ENCODE measurements at regions not wholly inside any gene's neighbourhood (a gene's known extent, or its start where the extent isn't known, plus 50 kb on each side); places are given as distances from the start of the nearest gene placed in this dataset.

DNA sequence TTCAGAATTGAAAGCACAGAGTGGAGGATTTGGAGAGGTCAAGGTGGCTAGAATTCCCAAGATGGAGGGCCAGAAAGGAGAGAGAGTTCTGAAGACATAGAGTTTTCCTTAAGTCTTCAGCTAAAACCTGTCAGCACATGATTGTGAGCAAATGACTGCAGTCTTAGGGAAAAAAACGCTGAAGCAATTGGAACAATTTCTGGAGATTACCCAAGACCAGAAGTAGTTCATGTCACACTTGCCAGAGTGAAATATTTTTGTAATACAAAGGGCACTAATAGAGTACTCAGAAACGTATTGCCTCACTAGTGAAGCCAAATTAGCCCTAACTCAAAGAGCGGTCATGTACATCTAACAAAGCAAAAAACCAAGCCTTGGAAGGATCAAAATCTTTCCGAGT is 541.3 kb upstream of the MARCKS start:
- DNase-seq (ENCODE audit: low read depth in 1 of 2, low spot score in 1 of 2): no peak
- in situ Hi-C loops (cut with HindIII; ENCODE audit: low pct_unique_long_range_greater_than_20kb, low sequenced_read_pairs): no loop called here
- no peak for TF ChIP-seq JUND (IDR thresholded peaks at IDR 0.05; ENCODE audit: low read depth)

DNA sequence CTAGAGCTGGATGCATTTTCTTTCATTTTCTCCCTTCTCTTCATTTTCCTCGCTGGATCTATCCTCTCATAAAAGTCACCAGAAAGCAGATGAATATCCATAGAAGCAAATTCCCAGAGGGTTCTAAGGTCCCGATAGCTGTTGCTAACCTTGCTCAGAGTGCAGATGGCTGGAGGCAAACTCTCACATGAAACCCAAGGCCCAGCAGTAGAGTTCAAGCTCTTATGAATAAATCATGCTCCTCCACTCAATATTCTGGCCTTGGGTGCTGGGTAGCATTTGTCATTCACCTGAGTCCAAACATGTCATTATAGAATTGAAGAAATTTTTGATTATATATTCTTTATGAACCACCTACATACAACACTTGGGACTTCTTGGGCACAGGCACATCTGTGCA is 539.7 kb upstream of the MARCKS start:
- TF ChIP-seq JUND (IDR thresholded peaks at IDR 0.05; ENCODE audit: low read depth): no peak
- no peak for DNase-seq (ENCODE audit: low read depth in 1 of 2, low spot score in 1 of 2)
- in situ Hi-C loops (cut with HindIII; ENCODE audit: low pct_unique_long_range_greater_than_20kb, low sequenced_read_pairs): no loop called here

DNA sequence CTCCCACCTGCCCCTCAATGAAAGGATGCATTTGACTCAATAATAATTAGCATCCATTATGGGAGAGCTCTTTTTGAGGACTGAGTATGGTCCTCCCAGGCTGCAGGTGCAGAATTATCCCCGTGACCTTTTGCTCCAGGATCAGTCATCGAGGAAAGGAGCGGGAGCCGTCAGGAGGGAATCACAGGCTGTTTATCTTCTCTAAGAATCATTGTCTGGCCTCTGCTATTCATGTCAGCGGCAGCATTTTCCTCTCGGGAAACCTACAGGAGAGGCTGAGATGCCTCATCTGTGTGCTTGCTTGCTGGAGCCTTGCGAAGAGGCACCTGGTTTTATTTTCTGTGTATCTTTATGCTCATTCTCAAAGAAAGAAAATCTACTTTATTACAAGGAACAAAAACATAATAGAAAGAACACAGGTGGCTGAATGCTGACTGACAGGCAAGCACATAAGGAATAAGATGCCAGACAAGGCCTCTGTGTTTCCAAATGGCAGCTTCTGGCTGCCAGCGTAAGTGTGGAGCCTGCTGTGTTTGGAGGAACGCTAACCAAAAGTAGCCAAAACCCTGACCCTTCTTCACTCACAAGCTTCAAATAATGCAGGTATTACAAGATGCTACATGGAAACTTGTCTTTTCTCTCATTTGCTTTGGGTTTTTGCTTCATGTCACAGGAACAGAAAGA is 539.1 kb upstream of the MARCKS start:
- TF ChIP-seq JUND (IDR thresholded peaks at IDR 0.05; ENCODE audit: low read depth): no peak
- in situ Hi-C loops (cut with HindIII; ENCODE audit: low pct_unique_long_range_greater_than_20kb, low sequenced_read_pairs): no loop called here
- DNase-seq (ENCODE audit: low read depth in 1 of 2, low spot score in 1 of 2): no peak

DNA sequence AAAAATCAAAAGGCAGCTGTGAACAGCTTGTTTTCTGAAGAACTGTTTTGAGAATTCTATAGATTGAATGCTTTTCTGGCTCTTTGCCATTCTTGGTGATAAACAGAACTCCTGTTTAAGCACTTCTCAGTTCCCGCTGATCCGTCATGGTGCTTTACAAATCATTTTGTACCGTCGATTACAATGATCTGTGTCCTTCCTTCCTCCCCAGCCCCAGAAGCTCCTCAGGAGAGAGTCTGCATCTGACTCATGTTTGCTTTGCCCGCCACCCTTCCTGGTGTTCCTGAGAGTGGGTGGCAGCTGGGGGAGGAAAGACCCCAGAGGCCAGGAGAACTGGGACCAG is 538.6 kb upstream of the MARCKS start:
- in situ Hi-C loops (cut with HindIII; ENCODE audit: low pct_unique_long_range_greater_than_20kb, low sequenced_read_pairs): no loop called here
- no peak for DNase-seq (ENCODE audit: low read depth in 1 of 2, low spot score in 1 of 2)
- no peak for TF ChIP-seq JUND (IDR thresholded peaks at IDR 0.05; ENCODE audit: low read depth)

DNA sequence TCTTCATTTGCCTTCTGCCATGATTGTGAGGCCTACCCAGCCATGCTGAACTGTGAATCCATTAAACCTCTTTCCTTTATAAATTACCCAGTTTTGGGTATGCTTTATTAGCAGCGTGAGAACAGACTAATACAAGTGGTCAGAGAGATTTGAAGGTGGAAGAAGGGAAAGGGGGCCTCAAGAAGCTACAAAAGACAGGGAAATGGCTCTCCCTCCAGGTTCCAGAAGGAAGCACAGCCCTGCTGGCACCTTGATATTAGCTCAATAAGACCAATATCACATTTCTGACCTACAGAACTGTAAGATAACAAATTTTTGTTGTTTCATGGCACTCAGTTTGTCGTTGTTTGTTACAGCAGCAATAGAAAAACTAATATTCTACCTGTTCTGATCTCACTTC is 536.5 kb upstream of the MARCKS start:
- no peak for TF ChIP-seq JUND (IDR thresholded peaks at IDR 0.05; ENCODE audit: low read depth)
- in situ Hi-C loops (cut with HindIII; ENCODE audit: low pct_unique_long_range_greater_than_20kb, low sequenced_read_pairs): no loop called here
- no peak for DNase-seq (ENCODE audit: low read depth in 1 of 2, low spot score in 1 of 2)

DNA sequence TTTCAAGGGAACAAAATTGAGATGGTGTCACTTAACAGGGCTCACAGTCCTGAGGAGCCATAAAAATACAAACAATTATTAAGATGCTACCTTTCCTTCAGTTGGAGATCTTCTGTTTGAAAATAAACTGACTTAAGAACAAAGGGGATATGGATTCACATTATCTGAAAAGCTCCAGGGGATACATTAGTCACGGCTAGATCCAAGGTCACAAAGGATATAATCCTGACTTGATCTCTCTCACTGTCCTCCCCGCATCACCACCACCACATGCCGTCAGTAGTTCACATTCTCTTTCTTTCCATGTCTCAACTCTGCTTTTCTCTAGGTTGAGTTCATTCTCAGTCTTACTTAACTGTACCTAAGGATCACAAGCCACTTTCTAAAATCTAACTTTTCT is 530.4 kb upstream of the MARCKS start:
- no peak for TF ChIP-seq JUND (IDR thresholded peaks at IDR 0.05; ENCODE audit: low read depth)
- no peak for DNase-seq (ENCODE audit: low read depth in 1 of 2, low spot score in 1 of 2)
- in situ Hi-C loops (cut with HindIII; ENCODE audit: low pct_unique_long_range_greater_than_20kb, low sequenced_read_pairs): no loop called here

DNA sequence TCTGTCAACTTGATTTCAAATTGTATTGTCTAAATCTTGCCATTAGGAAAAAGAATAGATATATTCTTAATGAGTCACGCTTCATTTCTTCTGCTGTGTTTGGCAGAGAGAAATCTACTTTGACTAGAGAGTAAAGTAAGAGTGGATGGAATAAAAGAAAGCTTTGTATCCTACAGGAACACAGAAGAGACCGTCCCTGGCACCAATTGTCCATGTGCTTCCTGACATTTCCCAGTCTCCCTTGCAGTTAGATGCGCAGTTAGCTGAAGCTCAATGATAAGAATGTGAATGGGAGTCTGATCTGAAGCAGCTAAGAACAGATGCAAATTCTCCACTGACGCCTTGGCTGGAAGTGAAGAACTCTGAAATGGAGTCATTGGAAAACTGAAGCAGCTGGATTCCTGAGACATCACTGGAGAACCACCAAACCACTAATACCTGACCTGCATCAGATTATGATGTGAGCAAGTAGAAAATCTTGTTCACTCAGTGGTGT is 528.2 kb upstream of the MARCKS start:
- TF ChIP-seq JUND (IDR thresholded peaks at IDR 0.05; ENCODE audit: low read depth): no peak
- in situ Hi-C loops (cut with HindIII; ENCODE audit: low pct_unique_long_range_greater_than_20kb, low sequenced_read_pairs): no loop called here
- peak in 1 of 2 experiments; percentile 22 for DNase-seq (ENCODE audit: low read depth in 1 of 2, low spot score in 1 of 2)

DNA sequence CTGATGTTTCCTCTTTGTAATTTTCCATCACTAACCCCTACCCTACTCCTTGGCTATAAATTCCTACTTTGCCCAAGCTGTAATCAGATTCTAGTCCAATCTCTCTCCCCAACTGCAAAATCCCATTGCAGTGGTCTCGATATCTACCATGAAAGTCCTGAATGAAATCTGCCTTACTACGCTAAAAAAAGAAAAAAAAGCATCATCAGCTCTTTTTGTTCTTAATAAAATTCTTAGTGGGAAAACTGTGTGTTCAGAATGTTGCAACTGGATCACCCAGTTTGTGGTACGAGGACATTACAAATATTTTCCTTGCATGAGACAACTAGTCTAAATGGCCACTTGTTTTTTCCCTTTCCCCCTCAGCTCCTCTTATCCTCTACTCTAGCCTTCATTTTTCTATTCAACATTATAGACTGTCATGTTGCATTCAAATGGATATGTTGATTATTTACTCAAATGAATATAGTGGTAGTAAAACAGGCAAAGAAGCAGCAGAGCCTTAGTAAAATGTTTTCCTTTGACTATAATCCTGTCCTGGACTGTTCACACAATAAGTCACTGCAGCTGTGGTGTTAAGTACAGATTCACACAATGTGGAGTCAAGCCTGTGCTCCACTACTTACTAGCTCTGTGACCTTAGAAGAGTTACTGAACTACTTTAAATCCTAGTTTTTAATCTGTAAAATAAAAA is 527.1 kb upstream of the MARCKS start:
- no peak for TF ChIP-seq JUND (IDR thresholded peaks at IDR 0.05; ENCODE audit: low read depth)
- in situ Hi-C loops (cut with HindIII; ENCODE audit: low pct_unique_long_range_greater_than_20kb, low sequenced_read_pairs): no loop called here

DNA sequence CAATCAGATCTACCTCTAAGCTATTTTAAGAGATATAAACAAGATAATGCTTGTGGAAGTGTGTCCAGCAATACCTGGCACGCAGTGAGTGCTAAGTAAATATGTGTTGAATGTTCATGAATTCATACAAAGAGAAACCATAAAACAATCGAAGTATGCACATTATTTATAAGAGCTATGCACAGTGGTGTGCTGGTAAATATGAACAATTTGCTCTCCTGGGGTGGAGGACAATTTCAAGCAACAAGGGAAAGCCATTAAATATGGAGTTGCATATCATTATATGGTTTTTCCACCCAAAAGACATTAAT is 526.6 kb upstream of the MARCKS start:
- in situ Hi-C loops (cut with HindIII; ENCODE audit: low pct_unique_long_range_greater_than_20kb, low sequenced_read_pairs): no loop called here
- TF ChIP-seq JUND (IDR thresholded peaks at IDR 0.05; ENCODE audit: low read depth): peak; percentile 95
- DNase-seq (ENCODE audit: low read depth in 1 of 2, low spot score in 1 of 2): peak in 1 of 2 experiments; percentile 3

More for the DNA sequence above, 527.1 kb upstream of the MARCKS start:
- DNase-seq (ENCODE audit: low read depth in 1 of 2, low spot score in 1 of 2): peak in 1 of 2 experiments; percentile 90

DNA sequence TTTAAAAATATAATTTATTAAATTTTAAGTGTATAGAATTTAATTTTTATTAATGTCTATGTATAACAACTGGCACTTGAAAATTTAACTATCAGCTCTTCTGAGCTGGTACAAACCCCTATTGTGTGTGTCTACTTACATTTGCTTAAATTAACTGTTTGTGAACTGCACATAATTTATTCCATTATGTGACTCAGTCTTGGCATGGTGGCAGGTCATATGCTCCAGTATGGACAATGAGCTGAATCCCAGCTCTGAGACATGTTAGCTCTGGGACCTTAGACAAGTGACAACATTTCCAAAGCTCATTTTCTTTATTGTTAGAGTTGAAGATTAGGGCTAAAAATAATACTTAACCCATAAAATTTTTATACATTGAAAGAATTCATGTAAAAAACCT is 526.1 kb upstream of the MARCKS start:
- no peak for TF ChIP-seq JUND (IDR thresholded peaks at IDR 0.05; ENCODE audit: low read depth)
- no peak for DNase-seq (ENCODE audit: low read depth in 1 of 2, low spot score in 1 of 2)
- in situ Hi-C loops (cut with HindIII; ENCODE audit: low pct_unique_long_range_greater_than_20kb, low sequenced_read_pairs): no loop called here

DNA sequence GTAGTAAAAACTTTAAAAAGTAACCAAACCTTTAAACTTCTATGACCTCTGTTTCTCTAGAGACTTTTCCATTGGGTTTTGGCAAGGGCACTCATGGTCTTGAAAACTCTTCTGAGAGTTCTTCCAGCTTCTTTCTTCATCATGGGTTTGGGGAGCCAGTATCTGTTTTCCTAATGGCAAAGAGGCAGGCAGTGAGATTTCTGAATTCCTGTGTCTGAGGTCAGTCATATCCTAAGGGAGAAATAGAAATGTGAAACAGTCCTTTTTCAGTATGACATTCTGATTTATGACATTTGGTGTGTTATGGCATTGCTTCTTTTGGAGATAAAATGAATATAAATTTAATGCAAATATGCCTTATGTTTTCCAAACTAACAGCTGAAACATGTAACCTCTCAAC is 518.5 kb upstream of the MARCKS start:
- DNase-seq (ENCODE audit: low read depth in 1 of 2, low spot score in 1 of 2): no peak

DNA sequence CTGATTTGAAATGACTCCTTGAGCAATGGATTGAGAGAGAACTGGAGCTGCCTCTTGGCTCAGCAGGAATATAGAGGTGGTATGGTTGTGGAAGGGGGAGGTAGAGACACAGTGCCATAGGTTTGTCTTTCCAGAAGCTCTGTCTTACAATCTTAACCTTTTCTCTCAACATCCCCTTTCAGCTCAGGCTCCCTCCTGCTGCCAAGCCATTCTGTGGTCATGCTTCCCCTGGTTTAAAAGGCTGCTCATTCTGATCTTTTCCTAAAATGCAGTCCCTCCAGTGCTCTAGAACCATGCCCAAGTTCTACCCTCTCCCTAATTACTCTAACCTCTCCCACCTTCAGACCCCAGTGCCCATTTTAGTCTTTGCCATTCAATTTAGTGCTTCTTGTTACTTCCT is 517.9 kb upstream of the MARCKS start:
- no peak for DNase-seq (ENCODE audit: low read depth in 1 of 2, low spot score in 1 of 2)
- no peak for TF ChIP-seq JUND (IDR thresholded peaks at IDR 0.05; ENCODE audit: low read depth)
- in situ Hi-C loops (cut with HindIII; ENCODE audit: low pct_unique_long_range_greater_than_20kb, low sequenced_read_pairs): no loop called here

More for the DNA sequence above, 518.5 kb upstream of the MARCKS start:
- TF ChIP-seq JUND (IDR thresholded peaks at IDR 0.05; ENCODE audit: low read depth): no peak
- in situ Hi-C loops (cut with HindIII; ENCODE audit: low pct_unique_long_range_greater_than_20kb, low sequenced_read_pairs): no loop called here

DNA sequence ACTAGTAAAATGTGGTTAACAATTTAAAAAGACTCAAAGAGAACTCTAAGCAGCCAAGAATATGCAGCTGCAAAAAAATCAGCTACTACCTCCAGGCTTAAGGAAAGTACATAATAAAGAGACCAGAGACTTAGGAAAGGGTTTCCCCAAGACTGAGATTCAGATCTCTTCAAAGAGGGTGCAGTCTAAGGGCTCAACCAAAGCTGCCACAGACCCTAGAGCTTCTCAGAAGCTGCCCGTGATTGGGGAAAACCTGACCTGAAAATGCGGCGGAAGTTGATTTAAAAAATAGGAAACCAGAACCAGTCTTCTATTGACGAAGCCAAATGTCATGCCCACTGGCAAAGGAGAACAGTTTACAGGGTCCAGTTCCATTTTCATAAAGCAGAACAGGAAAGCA is 516.8 kb upstream of the MARCKS start:
- in situ Hi-C loops (cut with HindIII; ENCODE audit: low pct_unique_long_range_greater_than_20kb, low sequenced_read_pairs): no loop called here
- no peak for DNase-seq (ENCODE audit: low read depth in 1 of 2, low spot score in 1 of 2)
- no peak for TF ChIP-seq JUND (IDR thresholded peaks at IDR 0.05; ENCODE audit: low read depth)

DNA sequence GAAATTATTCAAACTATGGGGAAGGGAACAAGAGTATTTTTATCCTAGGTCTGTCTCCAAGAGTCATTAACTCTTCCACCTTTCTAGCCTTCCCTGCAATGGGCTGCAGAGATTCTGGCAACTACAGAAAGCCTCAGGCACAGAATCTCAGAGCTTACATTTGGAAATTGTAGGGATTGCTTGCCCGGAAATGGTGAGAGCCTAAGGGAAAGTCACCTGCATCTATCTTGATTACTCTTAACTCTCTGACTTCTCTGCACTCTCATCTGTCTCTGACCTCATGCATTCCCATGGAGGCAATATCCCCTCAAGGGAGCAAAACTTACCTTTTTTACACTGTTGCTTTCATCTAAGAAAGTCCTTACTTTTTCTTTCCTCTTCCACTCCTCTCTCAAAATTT is 513.2 kb upstream of the MARCKS start:
- no peak for TF ChIP-seq JUND (IDR thresholded peaks at IDR 0.05; ENCODE audit: low read depth)
- in situ Hi-C loops (cut with HindIII; ENCODE audit: low pct_unique_long_range_greater_than_20kb, low sequenced_read_pairs): no loop called here
- no peak for DNase-seq (ENCODE audit: low read depth in 1 of 2, low spot score in 1 of 2)
